ENCODE measurements at regions not wholly inside any gene's neighbourhood (a gene's known extent, or its start where the extent isn't known, plus 50 kb on each side); places are given as distances from the start of the nearest gene placed in this dataset.

GRCh38 chr14:75333606-75334548, 55.2 kb downstream of the FOS start:
- DNase-seq: peak; percentile 48

- DNase-seq: no peak
Measured at GRCh38 chr14:75334549-75335051, 56.0 kb downstream of the FOS start.

GRCh38 chr14:75335571-75335970, 56.9 kb downstream of the FOS start:
- DNase-seq: no peak

GRCh38 chr14:75338398-75338797, 59.8 kb downstream of the FOS start:
- no peak for DNase-seq

GRCh38 chr14:75339059-75339458, 60.4 kb downstream of the FOS start:
- DNase-seq: no peak

GRCh38 chr14:75340921-75341320, 62.3 kb downstream of the FOS start:
- no peak for DNase-seq

- no peak for DNase-seq
Measured at GRCh38 chr14:75341620-75342019, 63.0 kb downstream of the FOS start.

- DNase-seq: no peak
Measured at GRCh38 chr14:75342762-75343599, 64.4 kb downstream of the FOS start.

- no peak for DNase-seq
Measured at GRCh38 chr14:75343911-75344310, 65.3 kb downstream of the FOS start.

- no peak for DNase-seq
Measured at GRCh38 chr14:75344411-75344810, 65.8 kb downstream of the FOS start.

- DNase-seq: no peak
Measured at GRCh38 chr14:75350505-75351060, 72.0 kb downstream of the FOS start.

GRCh38 chr14:75359098-75359497, 68.7 kb upstream of the JDP2 start:
- DNase-seq: no peak

- no peak for DNase-seq
Measured at GRCh38 chr14:75361041-75361440, 66.8 kb upstream of the JDP2 start.

- DNase-seq: no peak
Measured at GRCh38 chr14:75361751-75362433, 65.9 kb upstream of the JDP2 start.

GRCh38 chr14:75363130-75363529, 64.7 kb upstream of the JDP2 start:
- DNase-seq: no peak

GRCh38 chr14:75363570-75364227, 64.1 kb upstream of the JDP2 start:
- no peak for DNase-seq

GRCh38 chr14:75365116-75365515, 62.7 kb upstream of the JDP2 start:
- DNase-seq: no peak

GRCh38 chr14:75366963-75367362, 60.9 kb upstream of the JDP2 start:
- DNase-seq: no peak

GRCh38 chr14:75368333-75368732, 59.5 kb upstream of the JDP2 start:
- no peak for DNase-seq

GRCh38 chr14:75369506-75369905, 58.3 kb upstream of the JDP2 start:
- DNase-seq: no peak

GRCh38 chr14:75370416-75371205, 57.2 kb upstream of the JDP2 start:
- DNase-seq: no peak
